Stimulated activated CD8-positive, alpha-beta memory T cell treated with anti-CD3 and anti-CD28 coated beads, Interleukin-12 subunit alpha, Interleukin-12 subunit beta, amount 100 ng/mL, for 24 hours (primary cell): ENCODE measurements at regions not wholly inside any gene's neighbourhood (a gene's known extent, or its start where the extent isn't known, plus 50 kb on each side); places are given as distances from the start of the nearest gene placed in this dataset.
"Not testable (repeated sequence)": the region's sequence is repeated elsewhere in the genome, so short reads cannot be mapped to it uniquely, and the experiment has no call there.

Experiments
- DNase-seq: peaks from one replicate; pipeline ENCODE4 v3.0.0-alpha.2; 2020; ENCODE audit errors: extremely low read depth

DNA sequence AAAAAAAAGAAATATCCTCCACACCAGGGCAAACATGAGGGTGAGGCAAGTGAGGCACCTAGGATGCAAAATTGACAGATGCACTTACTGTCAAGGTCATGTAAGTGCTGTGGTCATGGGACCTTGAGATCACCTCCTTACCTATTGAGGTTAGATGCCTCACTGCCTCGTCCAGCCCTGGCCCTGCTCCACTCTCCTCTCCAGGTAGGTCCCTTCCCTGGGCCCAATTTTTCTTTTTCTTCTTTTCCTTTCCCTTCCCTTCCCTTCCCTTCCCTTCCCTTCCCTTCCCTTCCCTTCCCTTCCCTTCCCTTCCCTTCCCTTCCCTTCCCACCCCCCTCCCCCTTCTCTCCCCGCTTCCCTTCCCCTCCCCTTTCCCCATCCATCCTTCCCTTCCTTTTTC lies 71.1 kb upstream of the DLG1 start:
- DNase-seq = no peak

DNA sequence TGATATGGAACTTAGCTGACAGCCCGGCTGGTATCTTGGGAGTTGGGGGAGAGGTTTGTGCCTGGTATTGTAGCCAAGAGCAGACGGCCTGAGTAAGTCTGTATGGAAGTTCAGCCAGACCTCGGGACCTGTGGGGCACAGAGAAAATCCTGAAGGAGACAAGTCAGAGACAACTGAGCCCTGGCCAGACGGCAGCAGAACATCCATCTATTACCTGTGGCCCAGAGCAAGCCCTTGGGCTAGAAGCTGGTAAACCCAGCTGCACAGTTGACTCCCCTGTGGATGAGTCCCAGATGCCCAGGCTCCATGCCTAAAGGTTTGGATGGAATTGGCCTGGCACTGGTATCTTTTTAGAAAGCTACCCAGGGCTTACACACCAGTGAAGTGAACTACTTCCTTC lies 70.4 kb upstream of the DLG1 start:
- DNase-seq = no peak

DNA sequence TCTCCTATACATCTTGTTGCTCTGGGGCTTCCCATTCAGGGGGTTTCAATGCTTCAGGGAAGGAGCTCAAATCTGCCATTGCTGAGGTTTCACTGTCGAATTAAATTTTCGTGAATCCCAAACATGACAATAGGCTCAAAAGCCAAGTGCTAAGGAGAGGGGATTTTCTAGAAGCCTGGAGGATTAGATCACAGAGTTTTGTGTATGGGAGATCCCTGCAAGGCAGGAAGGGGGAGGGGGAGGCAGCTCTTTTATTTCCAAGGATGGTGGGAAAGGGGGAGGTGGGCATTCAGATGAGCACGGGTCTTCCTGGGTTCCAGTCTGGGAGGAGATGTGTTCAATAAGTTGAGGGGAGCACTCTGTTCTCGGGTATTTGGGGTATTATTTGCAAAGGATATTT lies 69.9 kb upstream of the DLG1 start:
- no peak for DNase-seq

DNA sequence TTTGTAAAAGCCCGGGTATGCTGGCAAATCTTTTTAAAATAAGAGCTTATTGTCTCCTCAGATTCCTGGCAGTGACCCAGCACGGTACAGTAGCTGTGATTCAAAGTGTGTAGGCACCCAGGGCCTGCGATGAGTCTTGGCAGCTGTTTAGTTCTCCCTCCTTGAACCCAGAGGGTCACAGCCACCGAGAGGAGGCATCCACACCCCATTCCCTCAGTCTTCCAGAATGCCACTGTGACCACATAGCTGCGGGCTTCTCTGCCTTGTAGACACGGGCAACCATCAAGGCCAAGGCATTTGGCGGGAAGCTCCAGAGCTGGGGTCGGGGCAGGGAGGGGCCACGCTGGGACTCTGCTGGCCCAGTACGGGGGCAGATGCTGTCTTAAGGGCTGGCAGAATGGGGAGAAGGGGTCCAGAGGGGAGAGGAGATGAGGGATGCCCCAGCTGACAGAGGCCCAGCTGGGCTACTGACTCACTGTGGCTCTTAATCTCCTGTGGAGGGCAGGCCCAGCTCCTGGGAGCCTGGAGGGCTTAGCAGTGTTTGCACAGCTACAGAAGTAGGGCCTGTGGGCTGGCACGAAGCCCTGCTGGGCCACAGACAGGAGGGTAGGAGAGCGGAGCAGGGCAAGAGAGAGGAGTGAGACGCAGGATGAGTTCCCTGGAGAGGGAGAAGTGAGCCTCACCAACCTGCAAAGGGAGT lies 68.8 kb upstream of the DLG1 start:
- DNase-seq = no peak

DNA sequence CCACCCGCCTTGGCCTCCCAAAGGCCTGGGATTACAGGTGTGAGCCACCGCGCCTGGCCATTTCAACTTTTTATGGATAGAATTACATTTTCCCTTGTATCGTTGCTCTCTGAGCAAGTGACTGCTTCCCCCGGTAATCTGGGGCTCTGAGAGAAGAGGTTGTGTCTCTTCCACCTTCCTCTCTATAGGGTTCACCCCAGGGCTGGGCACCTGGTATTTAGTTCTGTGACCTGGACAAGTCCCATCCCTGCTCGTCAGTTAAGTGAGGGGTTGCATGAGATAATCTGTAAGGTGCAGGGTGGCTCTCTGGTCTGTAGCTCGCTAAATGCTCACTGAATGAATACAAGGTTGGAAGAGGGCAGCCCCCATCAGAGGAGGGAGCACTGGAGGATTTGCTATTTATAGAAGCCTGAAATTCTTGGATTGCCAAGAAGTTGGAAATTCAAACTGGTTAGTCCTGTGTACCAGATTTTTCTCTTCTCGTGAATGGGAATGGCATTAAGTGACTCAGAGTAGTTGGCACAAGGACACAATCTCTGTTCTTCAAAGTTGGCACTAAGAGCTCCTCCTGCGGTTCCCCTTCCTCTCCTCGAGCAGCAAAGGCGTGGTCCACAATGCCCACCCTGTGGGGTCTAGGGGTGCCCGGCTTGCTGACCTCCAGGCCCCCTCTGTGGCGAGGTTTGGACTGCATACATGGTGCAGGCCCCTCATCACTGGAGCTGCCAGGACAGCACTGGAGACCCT lies 68.1 kb upstream of the DLG1 start:
- no peak for DNase-seq

DNA sequence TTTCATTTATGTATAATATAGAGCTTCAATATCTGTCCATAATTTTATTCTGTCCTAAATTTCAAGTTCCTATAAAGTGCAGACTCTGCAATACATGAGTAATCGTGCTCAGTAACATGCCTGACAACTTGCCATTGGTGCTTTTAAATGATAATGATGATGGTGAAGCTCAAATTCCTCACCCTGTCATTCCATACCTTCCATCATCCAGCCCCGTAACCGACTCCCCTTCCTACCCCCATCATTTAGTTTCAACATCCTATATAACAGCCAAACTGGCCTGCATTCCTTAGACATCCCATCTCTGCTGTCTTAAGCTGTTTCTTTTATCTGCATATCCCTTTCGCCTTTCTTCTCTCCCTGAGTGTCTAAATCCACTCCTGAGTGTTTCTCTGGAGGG lies 67.2 kb upstream of the DLG1 start:
- no peak for DNase-seq

DNA sequence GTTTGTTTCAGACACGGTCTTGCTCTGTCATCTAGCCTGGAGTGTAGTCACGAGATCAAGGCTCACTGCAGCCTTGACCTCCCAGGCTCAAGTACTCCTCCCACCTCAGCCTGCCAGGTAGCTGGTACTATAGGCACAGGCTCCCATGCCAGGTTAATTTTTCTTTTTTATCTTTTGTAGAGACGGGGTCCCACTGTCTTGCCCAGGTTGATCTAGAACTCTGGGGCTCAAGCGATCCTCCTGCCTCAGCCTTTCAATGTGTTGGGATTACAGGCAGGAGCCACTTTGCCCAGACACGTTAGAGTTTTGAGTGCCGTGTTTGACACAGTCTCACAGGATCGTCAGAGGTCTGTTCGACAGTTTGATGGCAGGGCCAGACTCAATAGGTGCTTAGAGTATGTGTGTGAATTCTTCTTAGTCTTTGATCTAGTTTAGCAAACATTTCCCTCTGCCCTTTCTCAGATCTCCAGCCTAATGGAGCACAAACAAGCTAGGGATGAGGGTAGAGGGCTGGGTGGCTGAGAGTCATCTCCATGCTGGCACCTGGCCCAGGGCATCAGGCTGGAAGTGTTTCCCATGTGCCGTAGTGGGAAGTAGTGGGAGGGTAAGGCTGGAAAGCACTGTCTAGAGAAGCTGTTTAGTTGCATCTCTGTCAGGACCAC lies 66.1 kb upstream of the DLG1 start:
- no peak for DNase-seq

DNA sequence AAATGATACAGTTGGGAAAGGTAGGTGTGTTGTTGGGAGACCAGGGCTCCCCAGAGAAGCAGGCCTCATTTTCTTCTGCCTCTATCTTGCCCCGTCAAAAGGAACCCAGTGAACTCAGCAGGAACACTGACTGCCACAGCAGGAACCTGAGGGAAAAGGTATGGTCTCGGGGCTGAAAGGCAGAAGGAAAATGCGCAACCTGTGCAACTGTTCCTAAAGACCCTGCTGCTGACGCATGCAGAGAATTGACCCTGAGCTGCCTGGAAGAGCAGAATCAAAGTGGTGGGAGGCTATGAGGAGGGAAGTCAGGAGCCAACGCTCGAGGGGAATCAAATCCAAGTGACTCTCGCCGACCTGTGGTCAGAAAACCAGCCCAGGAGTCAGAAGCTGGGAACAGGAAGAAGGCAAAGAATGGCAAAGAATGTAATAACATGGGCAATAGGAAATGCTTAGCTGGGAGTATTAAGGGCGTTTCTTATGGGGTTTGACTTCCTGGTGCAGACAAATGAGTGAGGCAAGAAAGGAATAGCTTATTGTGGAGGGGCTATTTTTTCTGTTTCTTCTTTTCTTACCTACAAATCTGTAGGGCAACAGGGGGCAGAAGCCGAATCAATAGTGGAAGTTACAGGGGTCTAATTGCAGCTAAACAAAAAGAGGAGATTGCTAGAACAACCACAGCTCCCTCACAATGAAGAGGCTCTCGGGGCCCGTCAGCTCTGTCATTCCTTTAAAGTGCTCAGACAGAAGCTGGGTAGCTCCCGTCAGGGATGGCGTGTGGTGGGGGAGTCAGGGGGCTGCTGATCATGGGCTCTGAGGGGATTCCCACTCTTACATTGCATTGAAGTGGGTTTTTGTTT lies 65.4 kb upstream of the DLG1 start:
- no peak for DNase-seq

DNA sequence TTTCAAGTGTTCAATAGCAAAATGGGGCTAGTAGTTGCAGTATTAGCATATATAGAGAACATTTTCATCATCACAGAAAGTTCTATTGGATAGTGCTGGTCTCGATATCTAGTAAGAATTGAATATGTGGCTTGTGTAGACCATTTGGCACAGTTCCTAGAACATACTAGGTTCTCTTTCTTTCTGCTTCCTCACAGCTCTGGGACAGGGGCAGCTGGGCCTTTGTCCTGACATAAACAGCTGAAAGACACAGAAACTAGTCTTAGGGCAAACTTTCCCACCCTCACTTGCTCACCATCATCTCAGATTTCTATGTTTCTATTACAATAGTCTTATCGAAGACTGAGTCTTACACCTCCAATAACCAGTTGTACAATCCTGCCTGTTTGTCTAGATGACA lies 63.7 kb upstream of the DLG1 start:
- DNase-seq = no peak

DNA sequence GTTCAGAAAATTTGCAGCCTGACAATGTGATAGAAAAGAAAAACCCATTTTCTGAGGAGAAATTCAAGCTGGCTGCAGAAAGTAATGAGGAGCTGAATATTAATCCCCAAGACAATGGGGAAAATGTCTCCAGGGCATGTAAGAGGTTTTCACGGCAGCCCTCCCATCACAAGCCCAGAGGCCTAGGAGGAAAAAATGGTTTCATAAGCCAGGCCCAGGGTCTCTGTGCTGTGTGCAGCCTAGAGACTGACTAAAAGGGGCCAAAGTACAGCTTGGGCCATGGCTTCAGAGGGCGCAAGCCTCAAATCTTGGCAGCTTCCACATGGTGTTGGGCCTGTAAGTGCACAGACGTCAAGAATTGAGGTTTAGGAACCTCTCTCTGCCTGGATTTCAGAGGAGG lies 61.7 kb upstream of the DLG1 start:
- DNase-seq = not testable (repeated sequence)

DNA sequence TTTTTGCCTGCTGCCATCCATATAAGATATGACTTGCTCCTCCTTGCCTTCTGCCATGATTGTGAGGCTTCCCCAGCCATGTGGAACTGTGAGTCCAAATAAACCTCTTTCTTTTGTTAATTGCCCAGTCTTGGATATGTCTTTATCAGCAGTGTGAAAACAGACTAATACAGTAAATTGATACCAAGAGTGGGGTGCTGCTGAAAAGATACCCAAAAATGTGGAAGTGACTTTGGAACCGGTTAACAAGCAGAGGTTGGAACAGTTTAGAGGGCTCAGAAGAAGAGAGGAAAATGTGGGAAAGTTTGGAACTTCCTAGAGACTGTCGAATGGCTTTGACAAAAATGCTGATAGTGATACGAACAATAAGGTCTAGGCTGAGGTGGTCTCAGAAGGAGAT lies 61.1 kb upstream of the DLG1 start:
- DNase-seq = not testable (repeated sequence)

DNA sequence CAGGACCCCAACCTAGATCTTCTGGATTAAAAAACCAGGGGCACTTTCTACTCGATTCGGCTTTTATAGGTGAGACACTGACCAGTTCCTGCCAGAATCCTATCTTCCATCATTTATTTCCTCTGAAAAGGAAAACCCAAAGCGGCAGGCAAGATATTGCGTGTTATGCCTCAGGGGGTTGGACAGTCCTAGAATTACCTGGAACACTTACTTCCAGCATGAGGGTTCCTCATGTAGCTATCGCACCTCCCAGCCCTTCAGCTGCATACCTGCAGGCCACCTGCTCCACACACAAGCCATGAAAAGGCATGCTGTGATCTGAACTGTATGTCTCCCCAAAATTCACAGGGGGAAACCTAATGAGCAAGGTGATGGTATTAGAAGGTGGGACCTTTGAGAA lies 58.3 kb upstream of the DLG1 start:
- DNase-seq = no peak

DNA sequence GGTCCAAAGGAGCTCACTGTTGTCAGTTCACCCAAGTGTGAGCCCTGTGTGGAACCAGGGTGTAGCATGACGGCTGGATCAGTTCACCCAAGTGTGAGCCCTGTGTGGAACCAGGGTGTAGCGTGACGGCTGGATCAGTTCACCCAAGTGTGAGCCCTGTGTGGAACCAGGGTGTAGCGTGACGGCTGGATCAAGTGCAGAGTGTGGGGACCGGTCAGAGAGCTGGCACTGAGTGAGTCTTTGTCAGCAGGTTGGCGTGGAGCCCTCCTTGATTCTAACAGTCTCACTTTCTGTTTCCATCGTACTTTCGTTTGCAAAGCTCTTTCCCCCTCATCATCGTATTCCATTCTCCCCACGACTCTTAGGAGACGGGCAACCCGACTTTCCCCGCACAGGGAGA lies 57.9 kb upstream of the DLG1 start:
- no peak for DNase-seq

DNA sequence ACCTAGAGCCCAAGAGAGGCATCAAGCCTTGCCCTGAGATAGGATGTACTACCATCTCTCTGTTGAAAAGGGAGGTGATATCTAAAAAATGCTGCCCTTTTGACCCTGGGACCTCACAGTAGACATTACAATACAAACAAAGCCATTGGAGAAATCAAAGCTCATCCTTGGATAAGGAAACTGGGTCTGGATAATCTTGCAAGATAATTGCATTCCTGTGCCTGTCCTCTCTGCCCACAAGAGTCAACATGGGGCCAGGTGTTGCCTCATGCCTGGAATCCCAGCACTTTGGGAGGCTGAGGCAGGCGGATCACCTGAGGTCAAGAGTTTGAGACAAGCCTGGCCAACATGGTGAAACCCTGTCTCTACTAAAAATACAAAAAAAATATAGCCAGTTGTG lies 57.3 kb upstream of the DLG1 start:
- no peak for DNase-seq

DNA sequence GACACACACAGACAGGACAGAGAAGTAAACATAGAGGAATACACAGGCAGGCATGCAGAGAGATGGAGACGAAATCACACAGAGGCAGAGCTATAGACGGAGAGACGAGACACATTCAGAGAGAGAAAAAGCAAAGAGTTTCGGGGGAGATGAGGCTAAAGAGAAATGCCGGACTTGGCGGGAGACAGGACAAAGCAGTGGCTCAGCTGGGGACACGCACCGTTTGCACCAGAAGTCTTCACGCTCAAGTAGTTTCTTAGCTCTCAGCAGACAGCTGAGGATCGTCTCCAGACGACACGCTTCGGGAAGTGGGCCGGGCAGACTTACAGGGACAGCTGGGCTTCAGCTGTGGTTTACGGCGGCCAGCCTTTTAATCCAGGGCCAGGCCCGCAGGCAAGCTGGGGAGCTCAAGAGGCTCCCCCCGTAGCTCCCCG lies 56.2 kb upstream of the DLG1 start:
- DNase-seq = no peak

DNA sequence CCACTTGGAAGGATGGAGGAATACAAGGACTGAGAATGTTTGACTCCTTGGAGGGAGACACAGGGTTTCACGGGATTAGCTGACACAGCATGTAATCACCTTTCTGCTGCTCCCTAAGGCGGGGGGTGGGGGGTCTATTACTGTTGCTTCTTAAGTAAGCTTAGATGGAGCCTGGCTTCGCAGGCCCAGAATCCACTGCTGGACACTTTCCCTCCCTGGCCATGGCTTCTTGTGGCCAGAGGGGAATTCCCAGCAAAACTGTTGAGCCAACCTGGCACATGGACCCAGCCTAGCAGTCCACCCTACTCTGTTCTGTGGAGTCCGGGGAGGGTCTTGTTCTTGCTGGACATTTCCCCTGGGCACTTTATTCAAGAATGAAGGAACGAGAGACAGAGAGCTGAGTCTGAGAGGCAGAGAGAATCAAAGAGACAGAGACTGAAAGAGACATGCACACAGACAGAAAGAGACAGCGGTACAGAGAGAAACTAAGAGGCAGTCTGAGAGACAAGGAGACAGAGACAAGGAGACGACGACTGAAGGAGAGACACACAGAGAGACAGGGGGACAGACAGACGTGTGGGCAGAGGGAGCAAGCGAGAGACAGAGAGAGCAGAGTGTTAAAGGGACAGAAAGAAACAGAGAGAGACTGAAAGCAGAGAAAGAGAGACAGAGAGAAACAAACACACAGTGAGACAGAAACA lies 55.6 kb upstream of the DLG1 start:
- no peak for DNase-seq

DNA sequence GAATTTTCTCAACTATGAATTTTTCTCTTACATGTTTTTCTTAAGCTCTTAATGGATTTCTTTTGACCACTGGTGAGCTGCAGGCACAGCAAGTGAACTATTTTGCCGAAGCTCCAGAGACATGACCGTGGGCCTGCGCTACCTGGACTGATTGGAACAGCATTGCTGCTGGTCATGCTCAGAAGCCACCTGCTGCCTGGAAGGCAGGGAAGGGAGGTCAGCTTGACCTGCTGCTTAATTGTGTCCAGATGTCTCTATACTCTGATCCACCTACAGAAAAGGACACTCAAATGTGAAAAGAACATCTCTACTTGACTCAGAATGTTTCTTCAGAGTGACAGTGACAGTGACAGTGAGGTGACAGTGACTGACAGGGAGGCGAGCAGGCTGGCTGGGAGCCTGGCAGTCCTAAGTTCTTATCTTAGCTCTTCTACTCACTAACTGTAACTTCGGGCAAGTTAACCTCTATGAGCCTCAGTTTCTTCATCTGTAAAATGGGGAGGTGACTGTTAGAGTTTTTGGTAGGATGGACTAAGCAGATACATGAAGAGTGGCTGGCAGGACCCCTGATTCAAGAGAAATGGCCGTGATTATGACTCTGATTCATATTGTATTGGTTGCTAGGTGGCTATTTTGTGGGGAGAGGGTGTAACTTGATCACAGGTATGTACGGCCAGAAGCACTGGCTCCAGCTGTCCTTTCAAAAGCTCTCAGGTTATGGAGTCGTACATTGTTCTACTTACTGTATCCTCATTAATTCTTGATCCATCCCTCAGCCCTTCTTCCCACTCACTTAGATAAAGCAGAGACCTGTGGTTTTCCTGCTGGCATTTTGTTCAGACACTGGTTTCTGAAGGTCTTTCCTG lies 54.8 kb upstream of the DLG1 start:
- no peak for DNase-seq

DNA sequence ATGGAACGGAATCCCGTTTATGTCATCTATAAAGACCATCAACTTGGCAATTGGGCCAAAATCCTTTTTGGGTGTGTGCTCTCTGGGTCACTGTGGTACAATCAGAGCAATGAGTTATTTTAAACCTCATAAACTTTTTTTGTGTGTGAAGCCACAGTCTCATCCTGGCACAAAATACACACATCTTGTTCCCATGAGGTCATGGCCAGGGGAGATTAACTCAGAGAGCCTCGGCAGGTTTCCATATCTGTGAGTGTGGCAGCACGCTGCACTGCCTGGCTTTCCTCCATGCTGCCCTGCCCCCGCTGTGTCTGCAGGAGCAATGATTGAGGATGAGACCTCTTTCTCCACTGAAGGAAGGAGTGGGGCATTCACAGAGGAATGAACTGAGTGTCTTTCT lies 54.0 kb upstream of the DLG1 start:
- DNase-seq = no peak

DNA sequence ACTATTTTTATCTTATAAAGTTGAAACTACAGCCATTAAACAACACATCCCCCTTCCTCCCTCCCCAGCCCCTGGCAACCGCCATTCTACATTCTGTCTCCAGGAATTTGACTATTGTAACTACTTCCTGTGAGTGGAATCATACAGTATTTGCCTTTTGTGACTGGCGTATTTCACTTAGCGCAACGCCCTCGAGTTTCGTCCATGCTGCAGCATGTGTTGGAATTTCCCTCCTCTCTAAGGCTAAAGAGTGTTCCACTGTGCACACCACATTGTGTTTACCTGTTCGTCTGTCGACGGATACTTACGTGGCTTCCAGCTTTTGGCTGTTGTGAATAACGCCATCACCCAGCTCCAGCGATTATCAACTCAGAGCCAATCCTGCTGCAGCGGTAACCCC lies 52.0 kb upstream of the DLG1 start:
- DNase-seq = no peak

DNA sequence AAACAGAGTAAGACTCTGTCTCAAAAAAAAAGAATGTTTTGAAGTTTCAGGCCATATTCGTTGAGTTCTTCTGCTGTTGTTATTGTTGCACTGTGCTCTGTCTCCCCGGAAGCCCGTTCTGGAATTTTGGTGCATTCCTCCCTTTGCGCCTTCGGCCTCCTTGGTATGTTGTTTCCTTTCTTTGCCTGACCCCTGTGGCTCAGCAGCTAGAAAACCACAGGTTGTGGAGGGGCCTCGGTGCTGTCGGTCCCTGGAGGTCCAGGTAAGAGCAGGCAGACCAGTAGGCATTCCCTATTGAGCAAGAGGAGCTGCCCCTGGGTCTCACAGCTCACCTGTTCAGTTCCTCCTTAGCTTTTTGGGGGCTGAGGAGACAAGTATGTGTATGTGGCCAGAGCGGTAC lies 51.0 kb upstream of the DLG1 start:
- no peak for DNase-seq
